ENCODE measurements at regions not wholly inside any gene's neighbourhood (a gene's known extent, or its start where the extent isn't known, plus 50 kb on each side); places are given as distances from the start of the nearest gene placed in this dataset.

DNA sequence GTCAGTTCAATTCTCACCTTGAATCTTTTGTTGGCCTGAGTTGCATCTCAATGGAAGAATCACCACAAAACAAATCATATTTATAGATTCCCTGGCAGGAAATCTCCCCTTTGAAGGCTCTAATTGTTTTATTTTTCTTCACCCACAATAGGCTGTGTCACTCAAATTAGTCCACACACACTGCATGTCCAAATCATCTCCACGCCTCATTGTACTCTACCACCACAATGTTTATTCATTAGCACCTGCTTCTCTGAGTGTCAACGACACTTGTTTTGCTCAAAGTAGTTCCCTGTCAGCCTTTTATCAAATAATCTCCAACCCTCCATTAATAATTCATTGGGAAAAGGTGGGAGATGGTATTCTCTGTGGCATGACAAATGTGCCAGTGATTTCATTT, 164.3 kb downstream of the ABCC12 start:
- Histone ChIP-seq H3K27ac (no peak overlapping the region), H3K4me3 (no peak overlapping the region), H3K27me3 (no peaks in the 10 kb centered on the region), H3K4me1 (no peaks in the 10 kb centered on the region), H3K9me3 (peaks cover 0 to 7% (median 2%) of the 10 kb centered on the region in 4 donors), H3K36me3 (no peaks in the 10 kb centered on the region)
- TF ChIP-seq, protein P1, sequence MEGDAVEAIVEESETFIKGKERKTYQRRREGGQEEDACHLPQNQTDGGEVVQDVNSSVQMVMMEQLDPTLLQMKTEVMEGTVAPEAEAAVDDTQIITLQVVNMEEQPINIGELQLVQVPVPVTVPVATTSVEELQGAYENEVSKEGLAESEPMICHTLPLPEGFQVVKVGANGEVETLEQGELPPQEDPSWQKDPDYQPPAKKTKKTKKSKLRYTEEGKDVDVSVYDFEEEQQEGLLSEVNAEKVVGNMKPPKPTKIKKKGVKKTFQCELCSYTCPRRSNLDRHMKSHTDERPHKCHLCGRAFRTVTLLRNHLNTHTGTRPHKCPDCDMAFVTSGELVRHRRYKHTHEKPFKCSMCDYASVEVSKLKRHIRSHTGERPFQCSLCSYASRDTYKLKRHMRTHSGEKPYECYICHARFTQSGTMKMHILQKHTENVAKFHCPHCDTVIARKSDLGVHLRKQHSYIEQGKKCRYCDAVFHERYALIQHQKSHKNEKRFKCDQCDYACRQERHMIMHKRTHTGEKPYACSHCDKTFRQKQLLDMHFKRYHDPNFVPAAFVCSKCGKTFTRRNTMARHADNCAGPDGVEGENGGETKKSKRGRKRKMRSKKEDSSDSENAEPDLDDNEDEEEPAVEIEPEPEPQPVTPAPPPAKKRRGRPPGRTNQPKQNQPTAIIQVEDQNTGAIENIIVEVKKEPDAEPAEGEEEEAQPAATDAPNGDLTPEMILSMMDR (IDR thresholded peaks at IDR 0.05): no peak
- no peak for TF ChIP-seq POLR2A (IDR thresholded peaks at IDR 0.05)
- DNase-seq (no peak), ATAC-seq (ENCODE audit: low FRiP score in 2 of 2) (no peak)
- 64 to 78% methylated on average over 2 of the region's 2 CpGs for WGBS, 2 donors

DNA sequence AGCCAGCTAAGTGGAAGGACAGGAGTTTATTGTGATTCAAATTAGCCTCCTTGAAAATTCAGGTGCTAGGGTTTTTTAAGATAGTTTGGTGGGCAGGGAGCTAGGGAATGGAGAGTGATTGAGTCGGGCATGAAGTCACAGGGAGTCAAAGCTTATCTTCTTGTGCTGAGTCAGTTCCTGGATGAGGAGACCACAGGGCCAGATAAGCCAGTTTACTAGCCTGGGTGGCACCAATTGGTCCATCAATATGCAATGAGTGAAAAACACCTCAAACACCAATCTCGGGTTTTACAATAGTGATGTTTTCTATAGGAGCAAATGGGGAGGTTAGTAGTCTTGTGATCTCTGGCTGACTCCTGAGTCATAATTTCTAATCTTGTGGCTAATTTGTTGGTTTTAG, 165.1 kb downstream of the ABCC12 start:
- no peak for ATAC-seq (ENCODE audit: low FRiP score in 2 of 2)
- Histone ChIP-seq H3K27me3 (no peaks in the 10 kb centered on the region), H3K9me3 (peaks cover 0 to 7% (median 2%) of the 10 kb centered on the region in 4 donors), H3K27ac (no peak overlapping the region), H3K36me3 (no peaks in the 10 kb centered on the region), H3K4me3 (no peak overlapping the region), H3K4me1 (no peaks in the 10 kb centered on the region)
- no peak for DNase-seq
- WGBS, 2 donors: 91 to 97% methylated on average over 2 of the region's 2 CpGs
- TF ChIP-seq, protein P1 (IDR thresholded peaks at IDR 0.05): no peak
- TF ChIP-seq EP300 (IDR thresholded peaks at IDR 0.05): no peak
- no peak for TF ChIP-seq POLR2AphosphoS5 (IDR thresholded peaks at IDR 0.05)

DNA sequence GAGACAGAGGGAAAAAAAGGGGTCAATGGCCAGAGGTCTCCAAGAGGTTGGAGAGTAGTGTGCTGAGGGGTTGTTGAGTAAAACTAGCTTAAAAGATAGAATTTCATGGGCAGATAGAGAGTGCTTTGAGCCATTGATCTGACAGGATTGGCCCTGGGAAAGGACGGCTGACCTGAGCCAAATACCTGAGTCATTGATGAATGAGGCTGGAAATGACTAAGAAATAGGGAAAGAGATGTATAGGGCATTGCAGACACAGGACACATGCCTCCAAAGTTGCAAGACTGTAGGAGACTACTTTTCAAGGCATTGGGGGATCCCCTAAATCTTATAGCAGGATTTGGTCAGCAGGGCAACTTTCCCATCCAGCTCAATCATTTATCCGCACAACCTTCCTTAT, 168.7 kb downstream of the ABCC12 start:
- no peak overlapping the region for H3K27ac ChIP-seq
- H3K36me3 ChIP-seq: no peaks in the 10 kb centered on the region
- no peaks in the 10 kb centered on the region for H3K4me1 ChIP-seq
- WGBS, 2 donors: 73 to 92% methylated on average over 2 of the region's 2 CpGs
- H3K4me3 ChIP-seq: no peak overlapping the region
- ATAC-seq (ENCODE audit: low FRiP score in 2 of 2) (no peak), DNase-seq (no peak)
- TF ChIP-seq EP300 (IDR thresholded peaks at IDR 0.05): no peak
- TF ChIP-seq, protein P1 (IDR thresholded peaks at IDR 0.05): no peak
- H3K9me3 ChIP-seq: peaks cover 0 to 7% (median 2%) of the 10 kb centered on the region in 4 donors
- no peaks in the 10 kb centered on the region for H3K27me3 ChIP-seq

DNA sequence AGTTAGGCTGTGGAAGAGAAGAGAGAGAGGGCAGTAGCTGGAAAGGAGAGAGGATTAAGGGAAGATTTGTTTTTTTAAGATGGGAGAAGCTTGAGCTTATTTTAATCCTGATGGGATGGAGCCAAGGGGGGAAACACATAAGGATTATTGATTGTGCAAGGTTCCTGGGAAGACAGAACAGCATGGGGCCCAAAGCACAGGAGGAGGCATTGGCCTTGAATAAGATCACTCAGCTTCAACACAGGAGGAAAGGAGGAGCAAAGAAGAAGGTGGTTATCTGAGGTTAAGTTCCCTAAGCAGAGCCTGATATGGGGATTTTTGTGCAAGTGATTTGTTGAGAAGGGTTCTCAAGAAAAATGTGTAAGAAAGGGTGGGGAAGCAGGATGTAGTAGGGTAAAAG, 169.8 kb downstream of the ABCC12 start:
- H3K9me3 ChIP-seq: peaks cover 0 to 7% (median 2%) of the 10 kb centered on the region in 4 donors
- no peaks in the 10 kb centered on the region for H3K27me3 ChIP-seq
- DNase-seq (no peak), ATAC-seq (ENCODE audit: low FRiP score in 2 of 2) (no peak)
- no peak overlapping the region for H3K27ac ChIP-seq
- no peaks in the 10 kb centered on the region for H3K36me3 ChIP-seq
- no peak overlapping the region for H3K4me3 ChIP-seq
- no peaks in the 10 kb centered on the region for H3K4me1 ChIP-seq
- TF ChIP-seq EP300 (IDR thresholded peaks at IDR 0.05): no peak
- no peak for TF ChIP-seq POLR2AphosphoS5 (IDR thresholded peaks at IDR 0.05)
- TF ChIP-seq POLR2A (IDR thresholded peaks at IDR 0.05): no peak
- TF ChIP-seq, protein P1 (IDR thresholded peaks at IDR 0.05): no peak

DNA sequence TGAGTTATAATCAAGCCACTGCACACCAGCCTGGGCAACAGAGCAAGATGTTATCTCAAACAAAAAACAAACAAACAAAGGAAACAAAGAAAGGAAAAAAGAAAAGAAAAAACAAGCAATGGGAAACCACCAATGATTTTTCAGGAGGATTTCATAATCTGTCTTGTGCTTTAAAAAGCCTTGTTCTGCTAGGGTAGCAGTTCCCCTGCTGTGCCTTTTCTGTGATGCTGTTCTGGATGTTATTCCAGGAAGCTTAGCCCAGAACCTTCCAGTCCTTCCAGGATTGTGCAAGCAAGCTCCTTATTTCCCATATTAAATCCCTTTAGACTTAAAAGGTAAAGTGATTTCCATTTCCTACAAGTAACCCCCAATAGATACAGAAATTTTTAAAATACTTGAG, 171.1 kb downstream of the ABCC12 start:
- no peak overlapping the region for H3K4me3 ChIP-seq
- H3K27ac ChIP-seq: no peak overlapping the region
- H3K4me1 ChIP-seq: no peaks in the 10 kb centered on the region
- H3K9me3 ChIP-seq: peaks cover 0 to under 1% (median 0%) of the 10 kb centered on the region in 4 donors
- DNase-seq: no peak
- H3K27me3 ChIP-seq: no peaks in the 10 kb centered on the region
- TF ChIP-seq, protein P1 (IDR thresholded peaks at IDR 0.05): no peak
- TF ChIP-seq POLR2AphosphoS5 (IDR thresholded peaks at IDR 0.05) (no peak), POLR2A (IDR thresholded peaks at IDR 0.05) (no peak), EP300 (IDR thresholded peaks at IDR 0.05) (no peak)
- ATAC-seq (ENCODE audit: low FRiP score in 2 of 2): no peak
- H3K36me3 ChIP-seq: no peaks in the 10 kb centered on the region
